ENCODE measurements at regions not wholly inside any gene's neighbourhood (a gene's known extent, or its start where the extent isn't known, plus 50 kb on each side); places are given as distances from the start of the nearest gene placed in this dataset.
"Not testable (repeated sequence)": the region's sequence is repeated elsewhere in the genome, so short reads cannot be mapped to it uniquely, and the experiment has no call there.

DNA sequence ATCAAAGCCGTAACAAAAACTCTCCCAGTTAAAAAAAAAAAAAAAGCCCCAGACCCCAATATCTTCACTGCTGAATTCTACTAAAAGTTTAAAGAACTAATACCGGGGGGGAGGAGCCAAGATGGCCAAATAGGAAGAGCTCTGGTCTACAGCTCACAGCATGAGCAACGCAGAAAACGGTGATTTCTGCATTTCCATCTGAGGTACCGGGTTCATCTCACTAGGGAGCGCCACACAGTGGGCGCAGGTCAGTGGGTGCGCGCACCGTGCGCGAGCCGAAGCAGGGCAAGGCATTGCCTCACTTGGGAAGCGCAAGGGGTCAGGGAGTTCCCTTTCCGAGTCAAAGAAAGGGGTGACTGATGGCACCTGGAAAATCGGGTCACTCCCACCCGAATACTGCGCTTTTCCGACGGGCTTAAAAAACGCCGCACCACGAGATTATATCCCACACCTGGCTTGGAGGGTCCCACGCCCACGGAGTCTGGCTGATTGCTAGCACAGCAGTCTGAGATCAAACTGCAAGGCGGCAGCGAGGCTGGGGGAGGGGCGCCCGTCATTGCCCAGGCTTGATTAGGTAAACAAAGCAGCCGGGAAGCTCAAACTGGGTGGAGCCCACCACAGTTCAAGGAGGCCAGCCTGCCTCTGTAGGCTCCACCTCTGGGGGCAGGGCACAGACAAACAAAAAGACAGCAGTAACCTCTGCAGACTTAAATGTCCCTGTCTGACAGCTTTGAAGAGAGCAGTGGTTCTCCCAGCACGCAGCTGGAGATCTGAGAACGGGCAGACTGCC is 192.8 kb downstream of the AKAIN1 start:
- TF ChIP-seq, protein P1, sequence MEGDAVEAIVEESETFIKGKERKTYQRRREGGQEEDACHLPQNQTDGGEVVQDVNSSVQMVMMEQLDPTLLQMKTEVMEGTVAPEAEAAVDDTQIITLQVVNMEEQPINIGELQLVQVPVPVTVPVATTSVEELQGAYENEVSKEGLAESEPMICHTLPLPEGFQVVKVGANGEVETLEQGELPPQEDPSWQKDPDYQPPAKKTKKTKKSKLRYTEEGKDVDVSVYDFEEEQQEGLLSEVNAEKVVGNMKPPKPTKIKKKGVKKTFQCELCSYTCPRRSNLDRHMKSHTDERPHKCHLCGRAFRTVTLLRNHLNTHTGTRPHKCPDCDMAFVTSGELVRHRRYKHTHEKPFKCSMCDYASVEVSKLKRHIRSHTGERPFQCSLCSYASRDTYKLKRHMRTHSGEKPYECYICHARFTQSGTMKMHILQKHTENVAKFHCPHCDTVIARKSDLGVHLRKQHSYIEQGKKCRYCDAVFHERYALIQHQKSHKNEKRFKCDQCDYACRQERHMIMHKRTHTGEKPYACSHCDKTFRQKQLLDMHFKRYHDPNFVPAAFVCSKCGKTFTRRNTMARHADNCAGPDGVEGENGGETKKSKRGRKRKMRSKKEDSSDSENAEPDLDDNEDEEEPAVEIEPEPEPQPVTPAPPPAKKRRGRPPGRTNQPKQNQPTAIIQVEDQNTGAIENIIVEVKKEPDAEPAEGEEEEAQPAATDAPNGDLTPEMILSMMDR (conservative IDR thresholded peaks at IDR 0.05 in 1 of 2, IDR thresholded peaks at IDR 0.05 in 1 of 2; ENCODE audit: extremely low read depth in 1 of 2, insufficient read depth in 1 of 2, low read depth in 1 of 2, low read length in 2 of 2): not testable (repeated sequence)
- TF ChIP-seq EZH2 (IDR thresholded peaks at IDR 0.05; ENCODE audit: borderline replicate concordance, low read length): not testable (repeated sequence)
